ENCODE measurements at regions not wholly inside any gene's neighbourhood (a gene's known extent, or its start where the extent isn't known, plus 50 kb on each side); places are given as distances from the start of the nearest gene placed in this dataset.

DNA sequence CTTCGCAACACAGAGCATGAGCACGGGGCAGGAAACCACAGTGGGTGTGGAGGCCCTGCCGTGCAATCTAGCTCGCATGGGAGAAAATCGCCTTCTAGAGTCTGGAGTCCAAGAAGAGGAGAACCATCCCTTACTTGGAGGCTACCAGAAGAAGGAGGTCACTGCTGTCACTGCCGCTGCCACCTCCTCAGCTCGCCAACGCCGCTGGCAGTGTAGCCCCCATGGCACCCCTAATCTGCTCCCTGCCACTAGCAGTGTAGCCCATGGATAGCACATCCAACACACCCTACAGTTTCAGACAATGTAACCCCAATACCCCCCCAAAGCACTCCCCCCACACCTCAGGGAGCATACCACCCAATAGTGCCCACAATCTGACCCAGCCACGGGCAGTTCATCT lies 438.0 kb upstream of the ZNF337 start:
- TF ChIP-seq POLR2AphosphoS5 (IDR thresholded peaks at IDR 0.05) (no peak), EP300 (IDR thresholded peaks at IDR 0.05) (no peak)

All from upper lobe of left lung (tissue), 4 donors.